ENCODE measurements at regions not wholly inside any gene's neighbourhood (a gene's known extent, or its start where the extent isn't known, plus 50 kb on each side); places are given as distances from the start of the nearest gene placed in this dataset.

DNA sequence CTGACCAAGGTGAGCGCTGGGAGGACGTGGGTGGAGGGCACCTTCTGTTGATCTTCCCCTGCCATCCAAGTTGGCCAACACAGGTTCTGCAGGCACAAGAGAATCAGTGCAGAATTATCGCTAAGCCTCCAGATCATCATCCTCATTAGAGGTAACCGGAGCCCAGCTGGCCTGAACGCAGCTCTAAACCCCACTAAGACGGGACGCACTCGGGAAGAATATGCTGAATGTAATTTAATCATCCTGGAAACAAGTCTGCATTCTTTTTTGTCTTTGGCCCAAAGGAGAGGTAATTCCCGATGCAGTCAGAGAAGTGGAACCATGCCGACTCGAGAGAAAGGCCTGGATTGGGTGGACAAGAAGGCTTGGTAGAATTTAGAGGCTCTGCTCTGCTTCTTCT, 111.0 kb upstream of the GSC start:
- TF ChIP-seq, protein P1, sequence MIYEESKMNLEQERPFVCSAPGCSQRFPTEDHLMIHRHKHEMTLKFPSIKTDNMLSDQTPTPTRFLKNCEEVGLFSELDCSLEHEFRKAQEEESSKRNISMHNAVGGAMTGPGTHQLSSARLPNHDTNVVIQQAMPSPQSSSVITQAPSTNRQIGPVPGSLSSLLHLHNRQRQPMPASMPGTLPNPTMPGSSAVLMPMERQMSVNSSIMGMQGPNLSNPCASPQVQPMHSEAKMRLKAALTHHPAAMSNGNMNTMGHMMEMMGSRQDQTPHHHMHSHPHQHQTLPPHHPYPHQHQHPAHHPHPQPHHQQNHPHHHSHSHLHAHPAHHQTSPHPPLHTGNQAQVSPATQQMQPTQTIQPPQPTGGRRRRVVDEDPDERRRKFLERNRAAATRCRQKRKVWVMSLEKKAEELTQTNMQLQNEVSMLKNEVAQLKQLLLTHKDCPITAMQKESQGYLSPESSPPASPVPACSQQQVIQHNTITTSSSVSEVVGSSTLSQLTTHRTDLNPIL (CRISPR knock-in tag; IDR thresholded peaks at IDR 0.05; ENCODE audit: low read depth), result no peak
- ATAC-seq, result no peak

- TF ChIP-seq ESRRG (CRISPR knock-in tag; IDR thresholded peaks at IDR 0.05) (no peak), CSDC2 (CRISPR knock-in tag; IDR thresholded peaks at IDR 0.05) (no peak), RARB (CRISPR knock-in tag; IDR thresholded peaks at IDR 0.05) (no peak), TCF4 (CRISPR knock-in tag; IDR thresholded peaks at IDR 0.05; ENCODE audit: borderline replicate concordance) (no peak), BACH2 (CRISPR knock-in tag; IDR thresholded peaks at IDR 0.05; ENCODE audit: borderline replicate concordance) (no peak), PPARA (CRISPR knock-in tag; IDR thresholded peaks at IDR 0.05; ENCODE audit: borderline replicate concordance) (no peak), SNAI2 (CRISPR knock-in tag; IDR thresholded peaks at IDR 0.05) (no peak), ZFP30 (CRISPR knock-in tag; IDR thresholded peaks at IDR 0.05) (no peak)
- TF ChIP-seq, protein P2, sequence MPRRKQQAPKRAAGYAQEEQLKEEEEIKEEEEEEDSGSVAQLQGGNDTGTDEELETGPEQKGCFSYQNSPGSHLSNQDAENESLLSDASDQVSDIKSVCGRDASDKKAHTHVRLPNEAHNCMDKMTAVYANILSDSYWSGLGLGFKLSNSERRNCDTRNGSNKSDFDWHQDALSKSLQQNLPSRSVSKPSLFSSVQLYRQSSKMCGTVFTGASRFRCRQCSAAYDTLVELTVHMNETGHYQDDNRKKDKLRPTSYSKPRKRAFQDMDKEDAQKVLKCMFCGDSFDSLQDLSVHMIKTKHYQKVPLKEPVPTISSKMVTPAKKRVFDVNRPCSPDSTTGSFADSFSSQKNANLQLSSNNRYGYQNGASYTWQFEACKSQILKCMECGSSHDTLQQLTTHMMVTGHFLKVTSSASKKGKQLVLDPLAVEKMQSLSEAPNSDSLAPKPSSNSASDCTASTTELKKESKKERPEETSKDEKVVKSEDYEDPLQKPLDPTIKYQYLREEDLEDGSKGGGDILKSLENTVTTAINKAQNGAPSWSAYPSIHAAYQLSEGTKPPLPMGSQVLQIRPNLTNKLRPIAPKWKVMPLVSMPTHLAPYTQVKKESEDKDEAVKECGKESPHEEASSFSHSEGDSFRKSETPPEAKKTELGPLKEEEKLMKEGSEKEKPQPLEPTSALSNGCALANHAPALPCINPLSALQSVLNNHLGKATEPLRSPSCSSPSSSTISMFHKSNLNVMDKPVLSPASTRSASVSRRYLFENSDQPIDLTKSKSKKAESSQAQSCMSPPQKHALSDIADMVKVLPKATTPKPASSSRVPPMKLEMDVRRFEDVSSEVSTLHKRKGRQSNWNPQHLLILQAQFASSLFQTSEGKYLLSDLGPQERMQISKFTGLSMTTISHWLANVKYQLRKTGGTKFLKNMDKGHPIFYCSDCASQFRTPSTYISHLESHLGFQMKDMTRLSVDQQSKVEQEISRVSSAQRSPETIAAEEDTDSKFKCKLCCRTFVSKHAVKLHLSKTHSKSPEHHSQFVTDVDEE (CRISPR knock-in tag; IDR thresholded peaks at IDR 0.05), result no peak
- TF ChIP-seq, protein P1 (CRISPR knock-in tag; IDR thresholded peaks at IDR 0.05; ENCODE audit: low read depth), result no peak
- ATAC-seq, result no peak
These were observed 110.2 kb upstream of the GSC start for GRCh38 chr14:94880106-94880505.

GRCh38 chr14:94879537-94879936, 109.6 kb upstream of the GSC start:
- no peak for TF ChIP-seq ZC3H10 (CRISPR knock-in tag; IDR thresholded peaks at IDR 0.05)
- no peak for TF ChIP-seq ZNF70 (CRISPR knock-in tag; IDR thresholded peaks at IDR 0.05)
- no peak for TF ChIP-seq RARB (CRISPR knock-in tag; IDR thresholded peaks at IDR 0.05)
- TF ChIP-seq POU6F1 (CRISPR knock-in tag; IDR thresholded peaks at IDR 0.05; ENCODE audit: borderline replicate concordance, low read depth), result no peak
- no peak for TF ChIP-seq ISL1 (CRISPR knock-in tag; IDR thresholded peaks at IDR 0.05)
- TF ChIP-seq ARNTL (CRISPR knock-in tag; IDR thresholded peaks at IDR 0.05; ENCODE audit: borderline replicate concordance, low read depth), result no peak
- TF ChIP-seq ZNF565 (CRISPR knock-in tag; conservative IDR thresholded peaks at IDR 0.05; ENCODE audit: low read depth), result no peak
- no peak for ATAC-seq

DNA sequence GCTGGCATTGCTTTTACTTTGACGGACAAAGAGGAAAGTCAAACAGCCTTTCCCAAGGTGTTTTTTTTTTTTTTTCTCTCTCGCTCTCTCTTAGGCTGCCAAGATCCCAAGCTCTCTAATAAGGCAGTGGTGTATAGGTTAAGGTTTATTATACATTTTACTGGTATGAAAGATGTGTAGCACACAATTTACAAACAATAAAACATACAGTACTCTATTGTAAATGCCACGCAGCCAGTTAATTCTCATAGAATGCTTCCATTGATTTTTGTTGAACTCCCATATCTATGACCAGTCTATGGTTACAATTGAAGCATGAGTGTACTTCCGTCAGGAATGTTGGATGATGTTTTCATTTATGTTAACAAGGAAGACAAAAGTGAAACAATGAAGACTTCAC, 106.4 kb upstream of the GSC start:
- ATAC-seq, result no peak
- TF ChIP-seq SNAI2 (CRISPR knock-in tag; IDR thresholded peaks at IDR 0.05) (no peak), BACH2 (CRISPR knock-in tag; IDR thresholded peaks at IDR 0.05; ENCODE audit: borderline replicate concordance) (no peak), ZFP3 (CRISPR knock-in tag; IDR thresholded peaks at IDR 0.05) (no peak), GLIS3 (CRISPR knock-in tag; IDR thresholded peaks at IDR 0.05) (no peak), TOX (CRISPR knock-in tag; IDR thresholded peaks at IDR 0.05; ENCODE audit: borderline replicate concordance) (no peak), ZNF70 (CRISPR knock-in tag; IDR thresholded peaks at IDR 0.05) (no peak), POU6F1 (CRISPR knock-in tag; IDR thresholded peaks at IDR 0.05; ENCODE audit: borderline replicate concordance, low read depth) (no peak), ZFP30 (CRISPR knock-in tag; IDR thresholded peaks at IDR 0.05) (no peak), ISL1 (CRISPR knock-in tag; IDR thresholded peaks at IDR 0.05) (no peak), CSDC2 (CRISPR knock-in tag; IDR thresholded peaks at IDR 0.05) (no peak), ARNTL (CRISPR knock-in tag; IDR thresholded peaks at IDR 0.05; ENCODE audit: borderline replicate concordance, low read depth) (no peak)
- TF ChIP-seq, protein P1 (CRISPR knock-in tag; IDR thresholded peaks at IDR 0.05; ENCODE audit: low read depth), result no peak
- TF ChIP-seq, protein P3, sequence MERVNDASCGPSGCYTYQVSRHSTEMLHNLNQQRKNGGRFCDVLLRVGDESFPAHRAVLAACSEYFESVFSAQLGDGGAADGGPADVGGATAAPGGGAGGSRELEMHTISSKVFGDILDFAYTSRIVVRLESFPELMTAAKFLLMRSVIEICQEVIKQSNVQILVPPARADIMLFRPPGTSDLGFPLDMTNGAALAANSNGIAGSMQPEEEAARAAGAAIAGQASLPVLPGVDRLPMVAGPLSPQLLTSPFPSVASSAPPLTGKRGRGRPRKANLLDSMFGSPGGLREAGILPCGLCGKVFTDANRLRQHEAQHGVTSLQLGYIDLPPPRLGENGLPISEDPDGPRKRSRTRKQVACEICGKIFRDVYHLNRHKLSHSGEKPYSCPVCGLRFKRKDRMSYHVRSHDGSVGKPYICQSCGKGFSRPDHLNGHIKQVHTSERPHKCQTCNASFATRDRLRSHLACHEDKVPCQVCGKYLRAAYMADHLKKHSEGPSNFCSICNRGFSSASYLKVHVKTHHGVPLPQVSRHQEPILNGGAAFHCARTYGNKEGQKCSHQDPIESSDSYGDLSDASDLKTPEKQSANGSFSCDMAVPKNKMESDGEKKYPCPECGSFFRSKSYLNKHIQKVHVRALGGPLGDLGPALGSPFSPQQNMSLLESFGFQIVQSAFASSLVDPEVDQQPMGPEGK (CRISPR knock-in tag; IDR thresholded peaks at IDR 0.05; ENCODE audit: borderline replicate concordance), result no peak
- TF ChIP-seq, protein P2 (CRISPR knock-in tag; IDR thresholded peaks at IDR 0.05), result no peak
